ENCODE measurements at regions not wholly inside any gene's neighbourhood (a gene's known extent, or its start where the extent isn't known, plus 50 kb on each side); places are given as distances from the start of the nearest gene placed in this dataset.

GRCh38 chr4:115279330-115279729 is 165.9 kb upstream of the NDST4 start:
- in situ Hi-C loops (cut with HindIII; ENCODE audit: low pct_unique_long_range_greater_than_20kb, low sequenced_read_pairs) = no loop called here
- Histone ChIP-seq H3K4me3 (ENCODE audit: low read depth in 2 of 2, low read length in 2 of 2) (no peak overlapping the region), H3K36me3 (ENCODE audit: control insufficient read depth, insufficient read depth, low read length) (no peaks in the 10 kb centered on the region), H3K27me3 (ENCODE audit: control insufficient read depth, insufficient read depth, low read length) (no peaks in the 10 kb centered on the region), H3K4me1 (ENCODE audit: control insufficient read depth, insufficient read depth, low read length) (no peaks in the 10 kb centered on the region), H3K9me3 (ENCODE audit: control insufficient read depth, insufficient read depth, low read depth, low read length) (no peaks in the 10 kb centered on the region), H3K27ac (ENCODE audit: low read length) (no peak overlapping the region)
- no peak for TF ChIP-seq POLR2AphosphoS5 (IDR thresholded peaks at IDR 0.05; ENCODE audit: low read depth, low read length)
- no peak for TF ChIP-seq SIN3A (IDR thresholded peaks at IDR 0.05; ENCODE audit: borderline replicate concordance, insufficient read depth, low read depth, low read length)
- TF ChIP-seq REST (IDR thresholded peaks at IDR 0.05; ENCODE audit: insufficient read depth in 1 of 2, low read depth in 2 of 2, low read length in 1 of 2) = no peak
- no peak for TF ChIP-seq TCF7L2 (IDR thresholded peaks at IDR 0.05; ENCODE audit: low read depth, low read length)
- no peak for TF ChIP-seq CTCF (IDR thresholded peaks at IDR 0.05)
- ChIA-PET CTCF (no interaction called here), POLR2A (no interaction called here)
- no peak for DNase-seq (ENCODE audit: low read depth, low spot score)
- ATAC-seq = no peak
- intact Hi-C loops (cut with micrococcal nuclease; ENCODE audit: unreplicated experiment) = no loop called here
- no TSS peak for BruUV-seq (replicated peaks)

- ATAC-seq (no peak), DNase-seq (ENCODE audit: low read depth, low spot score) (no peak)
- Histone ChIP-seq H3K4me1 (ENCODE audit: control insufficient read depth, insufficient read depth, low read length) (no peaks in the 10 kb centered on the region), H3K27ac (ENCODE audit: low read length) (no peak overlapping the region), H3K9me3 (ENCODE audit: control insufficient read depth, insufficient read depth, low read depth, low read length) (no peaks in the 10 kb centered on the region), H3K4me3 (ENCODE audit: low read depth in 2 of 2, low read length in 2 of 2) (no peak overlapping the region), H3K27me3 (ENCODE audit: control insufficient read depth, insufficient read depth, low read length) (no peaks in the 10 kb centered on the region), H3K36me3 (ENCODE audit: control insufficient read depth, insufficient read depth, low read length) (no peaks in the 10 kb centered on the region)
- no TSS peak for BruUV-seq (replicated peaks)
- intact Hi-C loops (cut with micrococcal nuclease; ENCODE audit: unreplicated experiment) = no loop called here
- in situ Hi-C loops (cut with HindIII; ENCODE audit: low pct_unique_long_range_greater_than_20kb, low sequenced_read_pairs) = no loop called here
- no peak for TF ChIP-seq TCF7L2 (IDR thresholded peaks at IDR 0.05; ENCODE audit: low read depth, low read length)
- no peak for TF ChIP-seq REST (IDR thresholded peaks at IDR 0.05; ENCODE audit: insufficient read depth in 1 of 2, low read depth in 2 of 2, low read length in 1 of 2)
- no peak for TF ChIP-seq POLR2AphosphoS5 (IDR thresholded peaks at IDR 0.05; ENCODE audit: low read depth, low read length)
- TF ChIP-seq CTCF (IDR thresholded peaks at IDR 0.05) = no peak
- no peak for TF ChIP-seq SIN3A (IDR thresholded peaks at IDR 0.05; ENCODE audit: borderline replicate concordance, insufficient read depth, low read depth, low read length)
- POLR2A ChIA-PET = no interaction called here
- CTCF ChIA-PET = no interaction called here
Measured at GRCh38 chr4:115278830-115279229, 165.4 kb upstream of the NDST4 start.
